C4-2B (cell line): ENCODE measurements at regions not wholly inside any gene's neighbourhood (a gene's known extent, or its start where the extent isn't known, plus 50 kb on each side); places are given as distances from the start of the nearest gene placed in this dataset.
"Not testable (repeated sequence)": the region's sequence is repeated elsewhere in the genome, so short reads cannot be mapped to it uniquely, and the experiment has no call there.

Experiments used
- H3K27ac ChIP-seq: fragments of 450-650 bp; 2 replicates; pipeline ENCODE4 v1.5.1; 2017

GRCh38 chr1:146883190-146883589 lies 54.9 kb upstream of the NBPF12 start:
- not testable (repeated sequence) for H3K27ac ChIP-seq

- H3K27ac ChIP-seq = not testable (repeated sequence)
Observed at GRCh38 chr1:146881096-146881495, 57.0 kb upstream of the NBPF12 start.

DNA sequence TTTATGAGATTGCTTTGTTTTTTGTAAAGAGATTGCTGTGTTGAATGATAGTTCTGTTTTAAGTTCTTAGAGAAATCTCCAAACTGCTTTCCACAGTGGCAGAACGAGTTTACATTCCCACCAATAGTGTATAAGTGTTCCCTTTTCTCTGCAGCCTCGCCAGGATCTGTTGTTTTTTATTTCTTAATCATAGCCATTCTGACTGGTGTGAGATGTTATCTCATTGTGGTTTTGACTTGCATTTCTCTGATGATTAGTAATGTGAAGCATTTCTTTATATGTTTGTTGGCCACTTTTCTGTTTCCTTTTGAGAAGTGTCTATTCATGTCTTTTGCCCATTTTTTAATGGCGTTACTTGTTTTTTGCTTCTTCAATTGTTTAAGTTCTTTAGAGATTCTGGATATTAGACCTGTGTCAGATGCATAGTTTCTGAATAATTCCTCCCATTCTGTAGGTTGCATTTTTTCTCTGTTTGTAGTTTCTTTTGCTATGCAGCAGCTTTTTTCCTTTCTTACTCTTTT lies 74.3 kb upstream of the NBPF12 start:
- H3K27ac ChIP-seq = not testable (repeated sequence)

- not testable (repeated sequence) for H3K27ac ChIP-seq
Observed at GRCh38 chr1:146853147-146853546, 85.0 kb upstream of the NBPF12 start.

DNA sequence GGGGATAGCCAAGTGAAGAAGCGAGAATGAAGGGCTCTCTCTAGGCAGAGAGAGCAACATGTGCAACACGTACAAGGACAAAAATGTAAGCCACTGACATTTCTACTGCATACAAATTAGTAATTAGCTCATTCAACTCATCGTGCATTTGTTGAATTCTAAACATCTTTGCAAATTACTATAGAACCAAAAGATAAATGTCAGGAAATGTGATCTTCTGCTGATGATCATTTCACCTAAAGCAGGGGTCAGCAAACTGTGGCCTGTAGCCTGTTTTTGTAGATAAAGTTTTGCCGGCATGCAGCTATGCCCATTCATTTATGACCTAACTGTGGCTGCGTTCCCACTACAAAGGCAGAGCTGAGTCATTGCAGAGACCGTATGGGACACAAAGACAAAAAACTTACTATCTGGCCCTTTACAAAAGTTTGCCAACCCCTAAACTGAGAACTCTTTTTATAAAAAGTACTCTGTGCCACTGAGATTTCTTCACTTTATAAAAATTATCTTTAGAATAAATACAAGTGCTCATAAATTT lies 87.7 kb upstream of the NBPF12 start:
- H3K27ac ChIP-seq = not testable (repeated sequence)

GRCh38 chr1:146838725-146839124 lies 99.4 kb upstream of the NBPF12 start:
- H3K27ac ChIP-seq = not testable (repeated sequence)

GRCh38 chr1:146826957-146827356 lies 111.2 kb upstream of the NBPF12 start:
- H3K27ac ChIP-seq = not testable (repeated sequence)

GRCh38 chr1:146794236-146794635 lies 143.9 kb upstream of the NBPF12 start:
- H3K27ac ChIP-seq = not testable (repeated sequence)

- H3K27ac ChIP-seq = not testable (repeated sequence)
Observed at GRCh38 chr1:146792725-146793124, 145.4 kb upstream of the NBPF12 start.

- not testable (repeated sequence) for H3K27ac ChIP-seq
Observed at GRCh38 chr1:146784212-146784940, 153.7 kb upstream of the NBPF12 start.

- H3K27ac ChIP-seq = not testable (repeated sequence)
Observed at GRCh38 chr1:146781235-146781634, 156.9 kb upstream of the NBPF12 start.

DNA sequence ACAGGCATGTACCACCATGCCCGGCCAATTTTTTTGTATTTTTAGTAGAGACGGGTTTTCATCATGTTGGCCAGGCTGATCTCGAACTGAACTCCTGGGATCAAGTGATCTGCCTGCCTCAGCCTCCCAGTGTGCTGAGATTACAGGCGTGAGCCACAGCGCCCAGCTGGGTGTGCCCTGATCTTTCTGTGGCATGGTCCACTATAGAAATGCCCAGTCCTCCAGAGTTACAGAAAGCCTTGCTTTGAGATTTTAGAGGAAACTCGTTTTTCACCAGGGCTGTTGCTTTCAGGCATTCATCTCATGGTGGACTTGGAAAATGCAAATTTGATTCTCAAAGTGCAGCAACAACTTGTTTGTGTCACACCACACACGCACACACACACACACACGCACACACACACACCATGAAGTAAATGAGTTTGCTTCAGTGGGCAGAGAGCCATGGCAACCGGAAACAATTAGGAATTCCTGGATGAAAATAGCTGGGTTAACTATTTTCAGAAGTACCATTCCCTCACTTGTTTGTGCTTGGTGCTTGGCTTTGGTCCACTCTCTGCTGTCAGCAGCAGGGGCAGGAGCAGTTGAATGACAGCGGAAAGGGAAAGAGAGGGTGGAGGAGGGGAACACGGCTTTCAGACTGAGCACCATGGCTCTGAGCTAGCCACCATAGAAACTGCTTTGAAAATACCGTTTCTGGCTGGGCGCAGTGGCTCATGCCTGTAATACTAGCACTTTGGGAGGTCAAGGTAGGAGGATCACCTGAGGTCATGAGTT lies 160.1 kb upstream of the NBPF12 start:
- not testable (repeated sequence) for H3K27ac ChIP-seq

DNA sequence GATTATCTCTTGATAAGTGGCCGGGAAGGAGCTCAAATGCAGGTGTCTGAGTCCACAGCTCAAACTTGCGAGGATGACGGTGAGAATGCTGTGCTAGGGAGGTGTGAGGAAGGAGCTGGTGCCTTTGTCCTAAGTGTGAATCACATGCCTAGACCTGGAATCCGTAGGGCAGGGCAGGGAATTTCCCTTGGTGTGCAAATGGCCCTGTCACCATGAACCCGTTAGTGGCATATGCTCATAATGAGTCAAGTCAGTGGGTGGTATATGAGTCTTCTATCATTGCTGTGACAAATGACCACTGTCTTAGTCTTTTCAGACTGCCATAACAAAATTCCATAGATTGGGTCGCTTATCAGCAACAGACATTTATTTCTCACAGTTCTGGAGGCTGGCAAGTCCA lies 163.1 kb upstream of the NBPF12 start:
- H3K27ac ChIP-seq = not testable (repeated sequence)

DNA sequence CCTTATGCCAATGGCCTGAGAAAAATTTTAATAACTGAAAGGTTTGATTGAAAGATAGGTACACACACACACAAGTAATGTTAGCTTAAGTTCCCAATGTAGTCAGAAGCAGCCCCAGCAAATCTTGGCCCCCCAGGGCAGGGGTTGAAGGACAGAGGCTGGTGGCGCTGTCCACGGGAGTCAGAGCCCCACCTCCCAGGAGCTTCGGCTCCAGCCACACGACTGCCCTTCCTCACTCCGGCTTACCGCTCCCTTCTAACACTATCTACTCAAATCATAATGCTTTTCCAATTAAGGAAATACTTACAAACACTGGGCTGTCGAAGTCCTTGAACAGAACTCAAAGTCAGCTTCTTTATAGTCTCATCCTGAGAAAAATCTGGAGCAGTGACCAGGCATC lies 163.9 kb upstream of the NBPF12 start:
- not testable (repeated sequence) for H3K27ac ChIP-seq

- H3K27ac ChIP-seq = not testable (repeated sequence)
Observed at GRCh38 chr1:146771409-146771808, 166.7 kb upstream of the NBPF12 start.

- not testable (repeated sequence) for H3K27ac ChIP-seq
Observed at GRCh38 chr1:146770998-146771397, 167.1 kb upstream of the NBPF12 start.

- not testable (repeated sequence) for H3K27ac ChIP-seq
Observed at GRCh38 chr1:146763234-146763633, 174.9 kb upstream of the NBPF12 start.

DNA sequence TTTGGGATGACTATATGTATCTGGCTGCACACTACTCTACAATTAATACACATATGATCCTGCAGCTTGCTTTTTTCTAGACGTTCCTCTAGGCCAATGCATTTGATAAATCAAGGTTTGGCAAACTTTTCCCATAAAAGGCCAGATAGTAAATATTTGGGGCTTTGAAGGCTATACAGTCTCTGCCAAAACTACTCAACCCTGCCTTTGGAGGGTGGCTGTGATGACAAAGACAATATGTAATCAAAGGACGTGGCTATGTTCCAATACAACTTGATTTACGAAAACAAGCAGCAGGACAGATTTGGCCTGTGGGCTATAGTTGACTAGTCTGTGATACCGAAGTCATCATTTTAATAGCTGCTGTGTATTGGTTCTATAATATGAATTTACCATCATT lies 181.3 kb upstream of the NBPF12 start:
- not testable (repeated sequence) for H3K27ac ChIP-seq

- H3K27ac ChIP-seq = not testable (repeated sequence)
Observed at GRCh38 chr1:146748686-146749085, 189.4 kb upstream of the NBPF12 start.

GRCh38 chr1:146731981-146732680 lies 206.0 kb upstream of the NBPF12 start:
- H3K27ac ChIP-seq = not testable (repeated sequence)

GRCh38 chr1:146729642-146730344 lies 208.3 kb upstream of the NBPF12 start:
- not testable (repeated sequence) for H3K27ac ChIP-seq

DNA sequence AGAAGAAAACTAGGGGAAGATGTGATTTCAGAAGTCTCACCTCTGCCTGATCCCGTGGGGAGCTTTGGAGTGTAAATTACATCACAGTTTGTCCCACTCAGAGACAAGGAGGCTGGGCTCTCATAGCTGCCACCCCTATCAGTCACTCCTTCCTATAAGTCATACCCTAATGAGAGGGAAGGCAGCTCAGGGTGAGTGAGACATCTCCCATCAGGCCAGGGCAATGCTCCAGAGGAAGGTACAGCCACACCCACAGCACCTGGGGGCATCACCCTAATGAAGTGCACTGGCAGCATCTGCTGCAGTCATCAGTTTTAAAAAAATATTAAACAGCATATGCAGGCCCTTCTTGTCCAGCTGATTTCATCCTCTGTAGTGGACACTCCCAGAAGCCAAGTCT lies 223.1 kb upstream of the NBPF12 start:
- not testable (repeated sequence) for H3K27ac ChIP-seq
